ENCODE measurements at regions not wholly inside any gene's neighbourhood (a gene's known extent, or its start where the extent isn't known, plus 50 kb on each side); places are given as distances from the start of the nearest gene placed in this dataset.
A peak's percentile ranks its signal among the peaks of the same experiment; 100 is the strongest.

GRCh38 chr15:94535298-94536048 is 304.1 kb downstream of the MCTP2 start:
- no peak for DNase-seq

GRCh38 chr15:94536549-94536948 is 305.2 kb downstream of the MCTP2 start:
- no peak for DNase-seq

- DNase-seq = no peak
Observed at GRCh38 chr15:94538280-94538679, 306.9 kb downstream of the MCTP2 start.

- no peak for DNase-seq
Observed at GRCh38 chr15:94542391-94542790, 311.0 kb downstream of the MCTP2 start.

GRCh38 chr15:94546808-94547207 is 315.4 kb downstream of the MCTP2 start:
- no peak for DNase-seq

GRCh38 chr15:94547711-94548110 is 316.4 kb downstream of the MCTP2 start:
- no peak for DNase-seq

- no peak for DNase-seq
Observed at GRCh38 chr15:94555841-94556519, 324.6 kb downstream of the MCTP2 start.

- DNase-seq = no peak
Observed at GRCh38 chr15:94561036-94561689, 329.8 kb downstream of the MCTP2 start.

GRCh38 chr15:94563456-94563855 is 332.1 kb downstream of the MCTP2 start:
- no peak for DNase-seq

- peak; percentile 4 to 6 for DNase-seq
Observed at GRCh38 chr15:94576889-94577533, 345.6 kb downstream of the MCTP2 start.

GRCh38 chr15:94579286-94579685 is 347.9 kb downstream of the MCTP2 start:
- no peak for DNase-seq

- DNase-seq = no peak
Observed at GRCh38 chr15:94580211-94580885, 349.0 kb downstream of the MCTP2 start.

- DNase-seq = no peak
Observed at GRCh38 chr15:94582368-94582767, 351.0 kb downstream of the MCTP2 start.

GRCh38 chr15:94584833-94585244 is 353.5 kb downstream of the MCTP2 start:
- peak; percentile 16 to 40 for DNase-seq

GRCh38 chr15:94586099-94586498 is 354.7 kb downstream of the MCTP2 start:
- no peak for DNase-seq

- DNase-seq = no peak
Observed at GRCh38 chr15:94587113-94587512, 355.8 kb downstream of the MCTP2 start.

- DNase-seq = no peak
Observed at GRCh38 chr15:94588993-94589392, 357.6 kb downstream of the MCTP2 start.

GRCh38 chr15:94592495-94592894 is 361.1 kb downstream of the MCTP2 start:
- DNase-seq = no peak

- no peak for DNase-seq
Observed at GRCh38 chr15:94596707-94597106, 365.3 kb downstream of the MCTP2 start.

- no peak for DNase-seq
Observed at GRCh38 chr15:94600505-94600904, 369.1 kb downstream of the MCTP2 start.

GRCh38 chr15:94602754-94603470 is 371.6 kb downstream of the MCTP2 start:
- no peak for DNase-seq

GRCh38 chr15:94606286-94606685 is 374.9 kb downstream of the MCTP2 start:
- no peak for DNase-seq
